ENCODE measurements at regions not wholly inside any gene's neighbourhood (a gene's known extent, or its start where the extent isn't known, plus 50 kb on each side); places are given as distances from the start of the nearest gene placed in this dataset.

DNA sequence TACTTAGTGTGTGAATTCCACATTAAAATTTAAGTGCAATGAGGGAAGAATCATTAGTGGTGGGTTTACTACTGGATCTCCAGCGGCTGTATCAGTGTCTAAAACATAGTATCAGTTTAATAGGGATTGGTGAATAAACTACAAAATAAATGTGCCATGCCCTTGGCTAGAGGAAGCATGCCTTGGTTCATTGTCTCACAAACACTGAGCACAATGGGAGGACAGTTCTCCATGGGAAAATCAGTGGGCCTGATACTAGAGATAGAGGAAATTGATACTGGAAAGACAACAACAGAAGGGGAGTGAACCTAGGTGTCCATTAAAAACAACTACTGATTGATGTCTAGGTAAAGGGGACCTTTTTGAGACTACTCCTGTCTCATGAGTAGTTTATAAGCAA is 971.6 kb downstream of the SUCLG1 start:
- FAIRE-seq, result no peak
- H3K36me3 ChIP-seq (ENCODE audit: control insufficient read depth in 2 of 3, insufficient read depth in 3 of 3, low read length in 3 of 3), result no peaks in the 10 kb centered on the region
- H3K9me3 ChIP-seq (ENCODE audit: control insufficient read depth in 2 of 3, insufficient read depth in 1 of 3, low read length in 3 of 3), result no peaks in the 10 kb centered on the region
- H3K27ac ChIP-seq (ENCODE audit: low read depth in 2 of 2, low read length in 2 of 2), result no peak overlapping the region
- no peaks in the 10 kb centered on the region for H3K27me3 ChIP-seq (ENCODE audit: control insufficient read depth, insufficient read depth, low read length)
- TF ChIP-seq, protein P1, sequence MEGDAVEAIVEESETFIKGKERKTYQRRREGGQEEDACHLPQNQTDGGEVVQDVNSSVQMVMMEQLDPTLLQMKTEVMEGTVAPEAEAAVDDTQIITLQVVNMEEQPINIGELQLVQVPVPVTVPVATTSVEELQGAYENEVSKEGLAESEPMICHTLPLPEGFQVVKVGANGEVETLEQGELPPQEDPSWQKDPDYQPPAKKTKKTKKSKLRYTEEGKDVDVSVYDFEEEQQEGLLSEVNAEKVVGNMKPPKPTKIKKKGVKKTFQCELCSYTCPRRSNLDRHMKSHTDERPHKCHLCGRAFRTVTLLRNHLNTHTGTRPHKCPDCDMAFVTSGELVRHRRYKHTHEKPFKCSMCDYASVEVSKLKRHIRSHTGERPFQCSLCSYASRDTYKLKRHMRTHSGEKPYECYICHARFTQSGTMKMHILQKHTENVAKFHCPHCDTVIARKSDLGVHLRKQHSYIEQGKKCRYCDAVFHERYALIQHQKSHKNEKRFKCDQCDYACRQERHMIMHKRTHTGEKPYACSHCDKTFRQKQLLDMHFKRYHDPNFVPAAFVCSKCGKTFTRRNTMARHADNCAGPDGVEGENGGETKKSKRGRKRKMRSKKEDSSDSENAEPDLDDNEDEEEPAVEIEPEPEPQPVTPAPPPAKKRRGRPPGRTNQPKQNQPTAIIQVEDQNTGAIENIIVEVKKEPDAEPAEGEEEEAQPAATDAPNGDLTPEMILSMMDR (IDR thresholded peaks at IDR 0.05; ENCODE audit: borderline replicate concordance, extremely low read depth, insufficient read depth), result no peak
- no peak overlapping the region for H3K4me3 ChIP-seq (ENCODE audit: low read length in 3 of 3)
- no peaks in the 10 kb centered on the region for H3K4me1 ChIP-seq (ENCODE audit: control insufficient read depth in 2 of 3, insufficient read depth in 2 of 3, low read depth in 1 of 3, low read length in 3 of 3)
- peak in 2 of 5 donors; percentile 57 to 64 for DNase-seq
- H3K9ac ChIP-seq (ENCODE audit: low read length in 3 of 3), result no peak overlapping the region
- intact Hi-C loops (cut with DNase I), result no loop called here

DNA sequence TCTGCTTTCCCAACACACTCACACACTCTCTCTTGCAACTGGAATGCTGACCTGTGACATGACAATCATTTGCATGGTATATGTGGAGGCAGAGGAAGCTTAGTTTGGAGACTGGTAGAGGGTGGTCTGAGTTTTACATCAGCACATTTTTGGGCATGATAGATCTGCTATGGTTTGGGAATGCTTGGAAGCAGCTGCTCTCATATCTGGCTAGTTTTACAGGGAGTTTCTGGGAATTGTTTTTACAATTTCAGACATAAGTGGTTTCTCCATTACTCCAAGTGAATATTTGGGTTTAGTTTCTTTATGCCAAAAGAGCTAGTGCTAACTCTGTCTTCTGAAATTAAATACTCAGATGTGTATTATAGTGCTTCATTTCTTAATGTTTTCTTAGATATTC is 977.6 kb downstream of the SUCLG1 start:
- no peaks in the 10 kb centered on the region for H3K9me3 ChIP-seq (ENCODE audit: control insufficient read depth in 2 of 3, insufficient read depth in 1 of 3, low read length in 3 of 3)
- H3K27ac ChIP-seq (ENCODE audit: low read depth in 2 of 2, low read length in 2 of 2), result no peak overlapping the region
- TF ChIP-seq, protein P1 (IDR thresholded peaks at IDR 0.05; ENCODE audit: borderline replicate concordance, extremely low read depth, insufficient read depth), result no peak
- DNase-seq (no peak), FAIRE-seq (no peak)
- no peaks in the 10 kb centered on the region for H3K27me3 ChIP-seq (ENCODE audit: control insufficient read depth, insufficient read depth, low read length)
- no peaks in the 10 kb centered on the region for H3K36me3 ChIP-seq (ENCODE audit: control insufficient read depth in 2 of 3, insufficient read depth in 3 of 3, low read length in 3 of 3)
- H3K4me3 ChIP-seq (ENCODE audit: low read length in 3 of 3), result no peak overlapping the region
- intact Hi-C loops (cut with DNase I), result no loop called here
- H3K9ac ChIP-seq (ENCODE audit: low read length in 3 of 3), result no peak overlapping the region
- H3K4me1 ChIP-seq (ENCODE audit: control insufficient read depth in 2 of 3, insufficient read depth in 2 of 3, low read depth in 1 of 3, low read length in 3 of 3), result no peaks in the 10 kb centered on the region

DNA sequence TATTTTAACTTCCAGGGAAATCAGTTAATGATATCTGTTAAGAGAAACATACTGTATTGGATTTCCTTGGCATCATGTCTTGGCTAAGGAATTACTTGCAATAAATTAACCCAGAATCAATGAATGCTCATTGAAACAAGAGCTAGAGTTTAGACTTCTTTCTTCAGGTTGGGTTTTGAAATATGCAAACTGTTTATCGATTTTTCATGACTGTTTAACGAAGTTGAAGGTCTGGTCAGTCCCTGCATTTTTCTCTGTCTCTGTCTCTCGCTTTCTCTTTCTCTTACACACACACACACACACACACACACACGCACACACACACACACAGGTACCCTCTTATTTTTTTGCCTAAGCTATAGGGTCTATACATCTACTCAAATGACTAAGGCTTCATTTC is 981.0 kb downstream of the SUCLG1 start:
- no peaks in the 10 kb centered on the region for H3K36me3 ChIP-seq (ENCODE audit: control insufficient read depth in 2 of 3, insufficient read depth in 3 of 3, low read length in 3 of 3)
- FAIRE-seq, result no peak

DNA sequence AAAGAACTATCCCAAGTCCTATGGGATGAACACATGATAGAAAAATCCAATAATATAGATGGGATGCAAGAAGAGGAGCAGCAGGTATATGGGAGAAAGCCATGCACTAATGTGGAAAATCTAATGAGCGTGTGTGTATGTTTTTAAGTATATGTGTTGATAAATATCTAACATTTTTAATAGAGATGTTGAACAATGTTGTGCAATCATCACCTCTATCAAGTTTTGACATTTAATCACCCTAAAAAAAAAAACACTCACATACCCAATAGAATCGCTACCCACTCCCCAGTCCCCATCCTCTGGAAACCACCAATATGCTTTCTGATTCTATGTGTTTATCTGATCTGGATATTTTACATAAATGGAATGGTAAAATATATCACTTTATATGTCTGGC is 983.7 kb downstream of the SUCLG1 start:
- no peaks in the 10 kb centered on the region for H3K9me3 ChIP-seq (ENCODE audit: control insufficient read depth in 2 of 3, insufficient read depth in 1 of 3, low read length in 3 of 3)
- no peaks in the 10 kb centered on the region for H3K27me3 ChIP-seq (ENCODE audit: control insufficient read depth, insufficient read depth, low read length)
- no peaks in the 10 kb centered on the region for H3K4me1 ChIP-seq (ENCODE audit: control insufficient read depth in 2 of 3, insufficient read depth in 2 of 3, low read depth in 1 of 3, low read length in 3 of 3)
- TF ChIP-seq, protein P1 (IDR thresholded peaks at IDR 0.05; ENCODE audit: borderline replicate concordance, extremely low read depth, insufficient read depth), result no peak
- H3K4me3 ChIP-seq (ENCODE audit: low read length in 3 of 3), result no peak overlapping the region
- FAIRE-seq, result no peak
- no peaks in the 10 kb centered on the region for H3K36me3 ChIP-seq (ENCODE audit: control insufficient read depth in 2 of 3, insufficient read depth in 3 of 3, low read length in 3 of 3)
- no peak overlapping the region for H3K9ac ChIP-seq (ENCODE audit: low read length in 3 of 3)
- H3K27ac ChIP-seq (ENCODE audit: low read depth in 2 of 2, low read length in 2 of 2), result no peak overlapping the region
- intact Hi-C loops (cut with DNase I), result no loop called here
- DNase-seq, result no peak

More for the DNA sequence above, 981.0 kb downstream of the SUCLG1 start:
- intact Hi-C loops (cut with DNase I), result no loop called here
- H3K9ac ChIP-seq (ENCODE audit: low read length in 3 of 3), result no peak overlapping the region
- H3K9me3 ChIP-seq (ENCODE audit: control insufficient read depth in 2 of 3, insufficient read depth in 1 of 3, low read length in 3 of 3), result no peaks in the 10 kb centered on the region
- no peak for DNase-seq
- TF ChIP-seq, protein P1 (IDR thresholded peaks at IDR 0.05; ENCODE audit: borderline replicate concordance, extremely low read depth, insufficient read depth), result no peak
- no peak overlapping the region for H3K27ac ChIP-seq (ENCODE audit: low read depth in 2 of 2, low read length in 2 of 2)
- H3K27me3 ChIP-seq (ENCODE audit: control insufficient read depth, insufficient read depth, low read length), result no peaks in the 10 kb centered on the region
- H3K4me3 ChIP-seq (ENCODE audit: low read length in 3 of 3), result no peak overlapping the region
- H3K4me1 ChIP-seq (ENCODE audit: control insufficient read depth in 2 of 3, insufficient read depth in 2 of 3, low read depth in 1 of 3, low read length in 3 of 3), result no peaks in the 10 kb centered on the region
